Activated CD4-positive, alpha-beta T cell treated with anti-CD3 and anti-CD28 coated beads for 48 hours (primary cell): ENCODE measurements at regions not wholly inside any gene's neighbourhood (a gene's known extent, or its start where the extent isn't known, plus 50 kb on each side); places are given as distances from the start of the nearest gene placed in this dataset.

Experiments used
- DNase-seq: peaks from one replicate; pipeline ENCODE4 v3.0.0-alpha.2; 2020

DNA sequence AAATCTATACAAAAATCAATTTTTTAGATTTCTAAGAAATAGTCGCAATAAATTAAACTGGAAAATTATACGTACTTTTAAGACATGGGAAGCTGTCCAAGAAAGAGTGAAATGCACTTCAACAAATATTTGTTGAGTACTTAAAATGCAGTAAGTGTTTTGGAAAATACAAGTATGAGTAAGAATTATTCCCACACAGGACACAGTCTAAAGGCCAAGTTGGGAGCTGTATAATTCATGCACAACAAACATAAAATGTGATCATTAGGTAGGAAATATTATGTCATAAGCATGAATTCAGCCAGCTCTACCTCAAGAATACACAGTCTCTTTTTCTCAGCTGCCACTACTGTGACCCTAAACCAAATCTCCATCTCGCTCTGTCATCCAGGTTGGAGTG is 267.6 kb downstream of the CNTN3 start:
- no peak for DNase-seq

DNA sequence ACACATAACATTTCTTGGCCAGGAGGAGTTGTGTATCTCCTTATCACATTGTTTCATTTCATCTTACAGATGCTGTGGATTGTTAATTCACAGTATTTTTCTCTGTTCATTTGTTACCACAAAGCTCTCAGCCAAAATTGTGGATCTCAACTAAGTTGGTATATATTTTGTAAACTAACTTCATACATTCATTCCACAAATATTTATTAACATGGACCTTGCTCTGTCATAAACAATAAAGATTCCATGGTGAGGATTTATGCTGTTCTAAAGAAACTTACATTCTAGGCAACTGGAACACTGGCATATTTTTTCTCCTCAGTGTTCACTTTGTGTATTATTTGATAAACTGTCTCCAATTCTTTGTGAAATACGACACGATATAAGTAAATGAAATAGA is 268.8 kb downstream of the CNTN3 start:
- no peak for DNase-seq

DNA sequence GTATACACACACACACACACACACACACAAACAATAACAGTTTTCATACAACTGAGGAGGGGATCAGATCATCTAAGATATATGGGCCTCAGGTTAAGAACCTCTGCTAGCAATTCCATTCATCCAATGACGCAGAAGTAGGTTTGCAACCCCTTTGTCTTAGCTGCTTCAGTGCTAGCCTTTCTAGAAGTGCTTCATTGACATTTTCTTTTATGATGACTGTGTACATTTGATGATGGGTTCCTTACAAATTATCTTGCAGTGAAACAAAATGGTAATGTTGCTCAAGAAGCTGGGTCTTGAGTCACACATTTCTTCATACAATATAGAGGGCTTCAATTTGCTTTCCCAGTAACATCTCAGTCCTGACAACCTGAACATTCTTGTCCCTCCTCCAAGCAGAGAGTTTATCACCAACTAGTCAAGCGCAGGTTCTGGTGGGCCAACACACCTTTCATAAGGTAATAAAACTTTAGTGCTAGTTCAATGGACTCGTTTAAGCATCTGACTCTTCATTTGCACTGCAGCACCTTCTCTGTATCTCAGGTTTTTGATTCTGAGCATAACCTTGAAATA is 269.5 kb downstream of the CNTN3 start:
- DNase-seq = no peak

DNA sequence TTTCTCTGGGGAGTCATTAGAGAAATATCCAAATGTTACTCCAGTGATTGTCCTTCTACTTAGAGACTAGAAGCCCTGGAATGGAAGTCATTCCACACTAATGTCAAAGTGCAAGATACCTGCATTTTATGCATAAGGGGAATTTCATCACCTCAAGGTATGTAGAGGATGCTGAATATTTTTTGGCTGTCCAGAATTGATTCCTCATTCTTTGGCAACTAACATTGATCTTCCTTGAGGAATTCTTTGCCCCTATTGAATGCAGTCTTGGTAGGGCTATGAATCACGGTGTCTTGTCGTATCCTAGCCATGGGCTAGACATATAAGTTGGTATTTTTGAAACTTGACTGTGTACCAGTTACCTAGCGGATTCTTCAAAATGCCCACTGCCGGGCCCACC is 271.1 kb downstream of the CNTN3 start:
- no peak for DNase-seq

DNA sequence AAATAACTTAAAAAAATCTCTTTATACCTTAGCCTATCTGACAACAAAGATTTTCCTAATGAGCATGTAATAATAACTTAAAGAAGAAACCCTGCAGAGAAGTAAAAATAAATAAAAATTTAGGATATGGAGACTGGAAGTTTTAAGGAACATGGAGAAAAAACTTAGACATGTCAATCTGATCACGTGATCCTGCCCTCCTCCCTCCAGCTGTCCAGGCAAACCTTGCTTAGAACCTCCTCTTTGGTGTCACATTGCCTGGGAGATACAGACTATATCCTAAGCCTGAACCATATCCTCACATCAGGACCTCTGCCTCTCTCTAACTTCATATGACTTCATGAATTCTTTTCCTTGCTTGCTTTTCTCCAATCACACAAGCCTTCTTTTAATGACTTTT is 275.5 kb downstream of the CNTN3 start:
- DNase-seq = no peak

DNA sequence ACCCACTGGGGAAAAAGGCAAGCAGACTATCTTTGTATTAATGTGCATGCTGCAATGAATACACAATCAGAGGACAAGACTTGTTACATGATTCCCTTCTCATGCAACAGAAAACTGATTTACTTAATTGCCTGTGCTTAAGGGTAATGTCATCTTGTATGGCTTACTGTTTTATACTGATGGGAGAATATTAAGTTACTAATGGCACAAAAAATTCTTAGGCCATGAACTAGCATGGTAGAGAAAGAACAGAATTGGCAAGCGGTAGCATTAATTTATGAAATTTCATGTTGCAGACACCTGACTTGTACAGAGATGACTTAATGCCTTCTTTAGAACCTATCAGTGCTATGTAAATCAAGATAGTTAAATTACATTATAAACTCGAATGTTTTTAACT is 282.3 kb downstream of the CNTN3 start:
- DNase-seq = no peak

DNA sequence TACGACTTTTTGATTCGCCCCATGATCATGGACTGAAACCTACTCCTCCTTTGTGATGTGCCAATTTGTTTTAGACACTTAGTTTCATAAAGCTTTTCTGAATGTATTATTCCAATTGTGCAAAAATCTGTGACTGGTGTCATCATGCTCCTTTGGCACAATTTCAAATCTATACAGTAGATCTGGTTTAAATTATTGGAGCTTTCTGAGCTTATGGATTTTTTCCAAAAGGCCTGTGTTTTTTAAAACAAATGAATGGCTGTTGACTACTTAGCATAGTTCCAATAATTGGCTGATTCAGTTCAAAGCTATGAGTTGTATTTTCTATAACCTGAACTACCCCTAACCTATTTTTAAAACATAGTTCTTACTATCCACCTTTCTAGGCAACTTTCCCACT is 282.7 kb downstream of the CNTN3 start:
- no peak for DNase-seq

DNA sequence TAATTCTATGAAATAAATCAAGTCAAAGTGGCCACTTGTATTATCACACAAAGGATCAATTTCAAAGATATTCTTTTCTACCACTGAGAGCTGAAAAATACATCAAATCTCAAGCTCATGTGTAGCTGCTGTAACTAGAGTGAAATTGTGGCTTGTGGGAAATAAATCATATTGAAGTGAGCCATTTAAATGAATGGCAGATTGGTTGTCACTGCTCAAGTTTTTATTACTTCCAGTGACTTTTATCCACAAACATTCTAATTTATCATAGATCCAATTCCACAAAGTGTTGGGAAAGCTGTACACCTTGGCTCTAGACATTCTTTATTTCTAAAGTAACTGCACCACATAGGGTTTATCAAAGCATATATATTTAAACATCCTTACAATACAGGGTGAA is 285.4 kb downstream of the CNTN3 start:
- no peak for DNase-seq

DNA sequence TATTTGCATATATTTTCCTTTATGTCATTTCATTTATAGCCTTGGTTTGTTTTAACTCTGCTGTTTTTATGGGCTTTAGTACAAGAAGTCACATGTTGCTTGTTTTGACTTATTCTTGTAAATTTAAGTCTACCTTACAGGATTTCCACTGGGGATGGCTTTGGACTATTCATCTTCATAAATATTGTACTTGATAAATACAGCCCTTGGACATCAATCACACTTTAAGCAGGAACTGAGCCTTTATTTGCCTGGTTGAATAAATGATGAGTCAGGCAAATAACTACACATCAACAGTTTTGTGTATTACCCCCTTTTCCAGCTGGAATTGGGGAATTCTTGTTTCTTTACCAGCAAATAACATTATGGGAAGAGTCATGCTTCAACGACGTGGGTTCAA is 286.0 kb downstream of the CNTN3 start:
- DNase-seq = no peak

DNA sequence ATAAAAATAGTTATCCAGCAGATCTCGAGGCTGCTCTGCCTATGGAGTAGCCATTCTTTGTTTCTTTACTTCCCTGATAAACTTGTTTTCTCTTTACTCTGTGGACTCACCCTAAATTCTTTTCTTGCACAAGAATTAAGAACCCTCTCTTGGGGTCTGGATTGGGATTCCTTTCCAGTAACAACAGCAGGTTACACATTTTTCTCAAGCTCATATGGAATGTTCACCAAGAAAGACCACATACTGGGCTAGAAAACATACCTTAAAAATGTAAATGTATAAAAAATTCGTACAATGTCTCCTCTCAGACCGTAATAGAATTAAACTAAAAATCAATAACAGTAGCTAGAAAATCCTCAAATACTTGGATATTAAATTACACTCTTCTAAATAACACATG is 299.2 kb downstream of the CNTN3 start:
- DNase-seq = no peak

DNA sequence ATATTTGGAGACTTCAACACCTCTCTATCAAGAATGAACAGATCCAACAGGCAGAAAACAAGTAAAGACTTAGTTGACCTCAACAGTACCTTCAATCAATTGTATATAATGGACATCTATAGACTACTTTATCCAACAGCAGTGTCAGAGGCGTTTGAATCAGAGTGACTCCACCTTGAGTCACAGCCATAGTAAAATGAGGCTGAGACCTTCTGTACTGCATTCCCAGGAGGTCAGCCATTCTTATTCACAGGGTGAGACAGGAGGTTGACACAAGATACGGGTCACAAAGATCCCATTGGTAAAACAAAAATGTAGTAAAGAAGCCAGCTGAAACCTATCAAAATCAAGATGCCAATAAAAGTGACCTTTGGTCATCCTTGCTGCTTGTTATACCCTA is 299.8 kb downstream of the CNTN3 start:
- no peak for DNase-seq

DNA sequence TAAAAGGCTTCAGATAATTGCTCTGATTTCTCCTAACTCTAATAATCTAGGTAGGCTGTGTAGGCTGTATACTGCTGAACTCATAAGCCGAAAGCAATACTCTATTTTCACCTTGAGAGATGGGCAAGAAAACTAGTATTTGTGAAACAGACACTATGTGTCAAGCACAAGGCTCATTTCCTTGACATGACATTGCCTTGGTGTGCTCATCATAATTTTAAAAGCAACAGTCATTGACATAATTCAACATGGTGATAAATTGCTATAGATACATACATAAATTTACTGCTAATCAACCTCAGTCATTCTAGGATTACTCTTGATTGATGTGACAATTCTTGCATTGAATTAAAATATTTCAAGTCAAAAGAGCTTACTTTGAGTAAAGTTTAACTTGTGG is 304.7 kb downstream of the CNTN3 start:
- DNase-seq = no peak

DNA sequence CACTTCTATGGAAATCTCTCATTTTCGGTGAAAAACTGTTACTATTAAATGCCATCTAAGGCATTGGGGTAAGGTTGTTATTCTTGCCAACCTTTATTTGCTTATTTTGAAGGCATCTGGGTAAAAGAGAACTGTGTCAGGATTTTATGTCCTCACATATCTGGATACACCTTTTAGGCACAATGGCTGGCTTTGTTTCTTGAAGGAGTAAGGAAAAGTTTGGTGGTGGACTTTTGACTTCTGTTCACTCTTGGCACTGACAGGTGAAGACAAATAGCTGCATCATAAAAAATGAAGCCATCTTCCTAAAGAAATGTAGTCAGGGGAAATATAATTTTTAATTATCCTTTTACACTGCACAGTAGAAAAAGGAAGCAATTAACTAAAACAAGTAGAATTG is 310.0 kb downstream of the CNTN3 start:
- DNase-seq = no peak

DNA sequence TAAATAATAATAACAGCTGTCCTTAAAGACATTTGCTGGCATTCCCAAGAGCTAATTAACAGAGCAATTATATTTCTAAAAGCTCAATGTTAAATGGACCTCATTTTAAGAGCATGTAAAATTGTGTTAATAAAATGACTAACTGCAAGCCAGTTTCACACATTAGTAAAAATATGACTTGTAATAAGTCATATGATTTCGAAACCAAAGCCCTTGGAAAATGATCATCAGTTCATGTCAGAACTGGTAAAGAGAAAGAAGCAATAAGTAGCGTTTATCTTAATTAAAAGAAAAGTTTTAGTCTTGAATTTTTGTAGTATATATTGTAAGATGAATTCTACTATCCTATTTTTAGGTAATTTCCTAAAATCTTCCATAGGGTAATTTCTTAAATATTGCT is 310.7 kb downstream of the CNTN3 start:
- DNase-seq = no peak

DNA sequence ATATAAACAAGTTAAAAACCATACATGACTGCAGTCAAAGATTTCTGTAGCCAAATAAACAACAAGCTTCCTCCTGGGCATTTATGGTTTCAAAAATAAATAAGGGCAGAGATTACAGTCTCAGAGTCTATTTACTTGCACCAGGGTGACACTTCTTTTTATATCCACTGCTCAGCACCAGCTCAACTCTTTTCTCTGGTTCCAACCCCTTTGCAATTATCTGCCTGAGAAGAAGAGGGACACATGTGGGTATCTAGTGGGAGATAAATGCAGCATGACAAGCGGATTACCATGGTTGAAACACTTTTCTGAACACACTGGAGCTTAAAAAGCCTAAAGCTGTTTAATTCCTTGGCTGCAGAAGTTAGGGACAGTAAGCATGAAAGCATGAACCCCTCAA is 311.5 kb downstream of the CNTN3 start:
- no peak for DNase-seq

DNA sequence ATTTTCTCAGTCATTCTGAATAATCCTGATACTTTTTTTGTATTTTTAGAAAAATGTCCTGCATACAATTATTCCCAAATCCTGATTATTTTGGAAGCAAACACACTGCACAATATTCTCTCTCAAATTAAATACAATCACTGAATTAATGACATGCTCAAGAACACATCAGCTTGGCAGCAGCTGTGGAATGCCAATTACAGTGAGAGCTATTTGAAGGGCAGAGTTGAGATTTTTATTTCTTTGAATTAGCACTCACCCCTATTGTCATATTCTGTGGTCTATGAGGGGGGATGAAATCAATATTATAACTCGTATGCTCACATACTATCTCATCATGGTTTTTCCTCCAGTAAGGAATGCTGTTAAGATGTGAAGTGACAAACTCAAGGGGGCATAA is 312.2 kb downstream of the CNTN3 start:
- DNase-seq = no peak

DNA sequence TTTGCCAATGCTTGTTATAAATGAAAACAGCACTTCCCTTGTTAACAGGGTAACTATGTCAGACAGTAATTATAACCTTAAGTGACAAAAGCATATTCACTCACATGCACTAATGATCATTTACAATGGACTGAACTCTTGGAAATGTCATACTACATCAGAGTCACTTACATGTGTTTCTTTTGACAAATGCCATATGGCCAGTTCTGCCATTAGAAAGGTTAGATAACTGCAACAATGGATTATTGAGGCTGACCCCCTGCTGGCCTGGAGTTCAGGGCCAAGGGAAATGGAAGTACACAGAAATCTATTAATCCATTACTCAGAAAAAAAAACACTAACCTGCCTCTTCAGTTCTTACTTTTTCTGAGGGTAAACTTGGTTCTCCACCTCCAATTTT is 313.4 kb downstream of the CNTN3 start:
- no peak for DNase-seq

DNA sequence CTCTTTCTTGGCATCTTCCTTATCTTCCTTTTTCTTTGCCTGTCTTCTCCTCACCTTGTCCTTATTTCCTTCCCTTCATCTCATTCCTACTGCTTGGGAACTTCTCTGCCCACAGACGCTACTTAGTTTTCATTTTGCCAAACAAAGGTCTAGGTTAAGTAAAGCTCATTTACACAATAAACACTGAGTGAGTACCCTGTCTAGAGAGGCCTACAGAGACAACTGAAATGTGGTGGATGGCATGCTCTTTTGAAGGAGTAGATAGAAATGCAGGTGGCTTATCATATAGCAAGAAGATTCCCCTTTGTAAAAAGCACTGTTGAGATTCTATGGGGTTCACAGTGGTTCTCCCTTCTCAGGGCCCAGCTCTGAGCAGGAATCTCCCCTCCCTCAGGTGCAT is 319.0 kb downstream of the CNTN3 start:
- DNase-seq = no peak

DNA sequence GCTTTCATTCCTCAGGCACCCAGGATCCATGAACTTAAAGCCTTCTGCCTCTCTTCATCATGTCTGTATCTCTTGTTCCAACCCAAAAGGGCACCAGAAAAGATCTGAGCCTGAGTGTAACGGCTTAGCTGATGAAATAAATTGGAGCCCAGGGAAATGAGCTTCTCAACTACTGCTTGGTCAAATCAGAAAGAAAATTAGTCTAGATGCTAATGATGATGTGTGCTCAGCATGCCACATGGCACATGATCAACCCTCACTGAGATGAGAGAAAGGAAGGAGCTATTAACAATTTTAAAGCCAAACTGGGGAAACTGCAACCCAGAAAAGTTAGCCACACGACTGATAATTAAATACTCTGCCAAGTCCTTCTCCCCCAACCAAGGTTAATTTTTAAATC is 325.7 kb downstream of the CNTN3 start:
- no peak for DNase-seq

DNA sequence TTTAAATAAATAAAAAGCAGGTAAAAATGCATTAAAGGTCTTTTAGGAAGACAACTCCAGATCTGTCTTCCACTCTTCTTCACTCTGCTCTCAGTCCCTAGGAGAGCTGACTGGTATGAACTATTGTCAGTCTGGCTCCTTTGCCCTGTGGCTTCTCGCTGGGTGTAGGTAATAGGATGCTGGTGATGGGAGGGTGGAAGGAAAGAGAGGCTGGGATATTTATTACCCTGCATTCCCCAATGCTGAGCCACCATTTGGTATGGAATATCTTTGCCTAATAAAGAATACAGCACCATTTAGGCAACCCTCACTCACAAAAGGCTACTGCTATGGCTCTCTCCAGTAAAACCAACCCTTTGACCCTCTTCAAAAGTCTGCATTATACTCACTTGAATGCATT is 326.9 kb downstream of the CNTN3 start:
- DNase-seq = no peak

DNA sequence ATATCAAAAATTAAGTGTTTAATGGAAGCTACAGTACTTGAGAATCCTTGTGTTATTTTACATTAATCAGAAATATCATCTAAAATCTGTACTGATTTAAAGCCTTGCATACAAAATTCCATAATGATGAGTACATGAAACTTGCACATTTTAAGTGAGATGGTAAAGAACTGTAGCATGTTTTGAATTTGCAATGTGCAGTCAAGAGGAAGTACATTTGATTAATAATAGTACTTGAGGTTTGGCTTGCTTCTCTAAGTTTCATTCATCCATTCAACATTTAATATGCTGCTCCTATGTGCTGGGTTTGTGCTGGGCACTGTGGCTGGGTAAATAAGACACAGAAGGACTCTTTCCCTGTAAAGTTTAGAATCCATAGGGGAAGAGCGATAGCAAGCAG is 332.3 kb downstream of the CNTN3 start:
- DNase-seq = no peak

DNA sequence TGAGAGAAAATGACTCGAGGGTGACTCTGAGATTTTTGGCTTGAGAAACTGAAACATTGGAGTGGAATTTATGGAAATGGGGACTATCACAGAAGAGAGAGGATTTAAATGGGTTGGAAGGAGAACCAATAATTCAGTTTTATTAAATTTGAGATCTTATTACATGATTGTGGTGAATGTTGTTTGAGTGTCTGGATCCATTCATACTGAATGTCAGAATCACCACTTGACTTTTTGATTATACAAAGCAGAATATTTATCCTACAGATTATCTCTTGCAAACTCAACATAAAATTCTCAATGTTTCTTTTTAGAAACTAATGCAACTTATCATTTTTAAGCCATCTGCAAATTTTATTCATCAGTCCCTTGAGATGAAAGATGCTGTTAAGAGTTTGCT is 332.8 kb downstream of the CNTN3 start:
- no peak for DNase-seq

DNA sequence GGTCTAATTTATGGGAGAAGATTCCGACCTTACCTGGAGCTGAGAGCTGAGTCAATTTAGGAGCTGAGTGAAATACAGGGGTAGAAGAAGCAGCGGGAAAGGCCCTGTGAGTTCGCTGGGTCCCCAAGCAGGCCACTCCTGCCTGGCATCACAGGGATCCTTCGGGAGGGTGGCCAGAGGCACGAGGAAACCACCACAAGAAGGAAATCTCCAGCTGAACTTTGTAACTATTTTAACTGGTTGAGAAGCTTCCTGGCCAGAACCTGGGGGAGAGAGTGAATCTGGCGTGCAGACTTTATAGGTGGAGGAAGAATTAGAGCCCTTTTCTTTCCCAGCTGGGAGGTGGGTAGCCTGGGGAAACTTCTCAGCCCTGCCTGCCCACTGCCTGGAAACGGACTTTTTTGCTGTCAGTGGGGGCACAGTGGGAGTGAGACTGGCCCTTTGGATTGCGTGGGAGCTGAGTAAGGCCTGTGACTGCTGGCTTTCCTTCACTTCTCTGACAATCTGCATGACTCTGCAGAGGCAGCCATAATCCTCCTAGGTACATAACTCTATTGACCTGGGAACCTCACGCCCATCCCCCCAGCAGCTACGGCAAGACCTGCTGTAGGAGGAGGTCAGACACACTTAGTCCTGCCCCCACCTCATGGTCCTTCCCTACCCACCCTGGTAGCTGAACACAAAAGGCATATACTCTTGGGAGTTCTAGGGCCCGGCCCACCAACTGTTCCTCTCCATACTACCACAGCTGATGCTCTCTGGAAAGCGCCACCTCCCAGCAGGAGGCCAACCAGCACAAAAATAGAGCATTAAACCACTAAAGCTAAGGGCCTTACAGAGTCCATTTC is 340.7 kb downstream of the CNTN3 start:
- no peak for DNase-seq

DNA sequence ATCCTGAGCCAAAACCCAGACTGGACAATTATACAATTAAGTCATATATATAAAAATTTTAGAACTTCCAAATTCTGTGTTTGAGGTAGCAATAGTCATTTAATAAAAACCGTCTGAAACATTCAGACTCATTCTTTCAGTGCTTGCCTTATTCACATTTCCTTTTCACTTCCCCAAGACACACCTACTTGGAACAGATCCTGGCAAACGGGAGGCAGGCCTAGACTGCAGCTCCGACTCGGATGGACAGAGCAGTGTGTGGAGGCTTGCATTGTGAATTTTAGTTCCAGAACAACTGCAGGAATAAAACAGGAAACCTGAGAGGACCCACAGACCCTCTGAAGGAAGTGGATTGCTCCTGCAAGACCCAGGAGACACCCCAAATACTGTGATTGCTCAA is 341.4 kb downstream of the CNTN3 start:
- no peak for DNase-seq

DNA sequence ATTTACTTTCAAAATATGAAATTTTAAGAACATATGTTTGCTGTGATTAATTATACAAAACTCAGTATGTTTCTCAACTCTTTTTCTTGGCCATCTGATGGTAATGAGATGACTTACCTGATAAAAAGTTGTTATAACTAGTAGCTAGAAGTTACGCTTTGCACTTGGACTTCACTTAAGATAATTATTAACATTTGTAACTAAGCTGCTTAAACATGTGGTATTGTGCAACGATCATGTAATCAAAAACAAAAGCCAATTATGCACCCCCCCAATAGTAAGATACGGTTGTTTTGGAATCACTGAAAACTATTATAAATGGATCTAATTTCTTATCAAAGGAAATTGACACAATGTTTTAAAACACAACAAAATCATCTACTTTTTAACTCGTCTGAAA is 342.9 kb downstream of the CNTN3 start:
- DNase-seq = no peak
